Vagina (tissue), 2 donors: ENCODE measurements at regions not wholly inside any gene's neighbourhood (a gene's known extent, or its start where the extent isn't known, plus 50 kb on each side); places are given as distances from the start of the nearest gene placed in this dataset.

Experiments
- DNase-seq, 2 donors: peaks; one replicate each; pipeline ENCODE4 v3.0.0-alpha.2; 2017; ENCODE audit errors: extremely low spot score in 2 of 2
- H3K27ac ChIP-seq: fragments of 200-600 bp; sonication (generic); one replicate; pipeline ENCODE4 v1.5.1; 2019
- H3K27me3 ChIP-seq: fragments of 200-600 bp; sonication (generic); one replicate; pipeline ENCODE4 v1.5.1; 2019
- H3K36me3 ChIP-seq, 2 donors: fragments of 200-600 bp; sonication (generic); one replicate each; pipeline ENCODE4 v1.5.1; 2017 to 2019
- H3K4me1 ChIP-seq: fragments of 200-600 bp; sonication (generic); one replicate; pipeline ENCODE4 v1.5.1; 2019
- H3K4me3 ChIP-seq, 2 donors: fragments of 200-600 bp; sonication (generic); 1 replicate in 1 of 2; 2 replicates in 1 of 2; pipeline ENCODE4 v1.5.1; 2016 to 2019
- H3K9me3 ChIP-seq: fragments of 200-600 bp; sonication (generic); one replicate; pipeline ENCODE4 v1.5.1; 2019
- POLR2A ChIP-seq, 2 donors: fragments of 450-650 bp; IDR thresholded peaks; one replicate each; pipeline ENCODE4 v1.6.1; 2017; ENCODE audit warnings: antibody characterized with exemption in 2 of 2, mild to moderate bottlenecking in 2 of 2, moderate library complexity in 2 of 2
- POLR2AphosphoS5 ChIP-seq, 2 donors: sonication (generic); formaldehyde crosslinking; IDR thresholded peaks; one replicate each; pipeline ENCODE4 v1.9.0; 2017; ENCODE audit warnings: antibody characterized with exemption in 2 of 2, mild to moderate bottlenecking in 2 of 2, low read depth in 1 of 2; ENCODE audit not compliant: insufficient read depth in 1 of 2
- intact Hi-C: fragments of 100-400 bp; cut with DNase I; formaldehyde crosslinking; loops from one replicate; pipeline ENCODE4 v1.15.1; 2023
- TF ChIP-seq, protein P1 (sequence below), 3 experiments: fragments of 450-650 bp in 2 of 3; fragments of 200-600 bp in 1 of 3; sonication (generic) in 1 of 3; IDR thresholded peaks; one replicate each; pipeline ENCODE4 v1.5.1; 2017 to 2019; ENCODE audit warnings: antibody characterized with exemption in 3 of 3, mild to moderate bottlenecking in 2 of 3, moderate library complexity in 2 of 3

GRCh38 chr12:69129564-69129963 lies 109.8 kb upstream of the CPSF6 start:
- DNase-seq: no peak
- Histone ChIP-seq H3K36me3 (no peaks in the 10 kb centered on the region), H3K27ac (no peak overlapping the region), H3K4me3 (no peak overlapping the region), H3K27me3 (no peaks in the 10 kb centered on the region), H3K4me1 (no peaks in the 10 kb centered on the region), H3K9me3 (no peaks in the 10 kb centered on the region)
- intact Hi-C loops: no loop called here
- TF ChIP-seq POLR2AphosphoS5 (IDR thresholded peaks at IDR 0.05; ENCODE audit: insufficient read depth in 1 of 2, low read depth in 1 of 2): no peak
- TF ChIP-seq POLR2A (IDR thresholded peaks at IDR 0.05): no peak
- TF ChIP-seq, protein P1, sequence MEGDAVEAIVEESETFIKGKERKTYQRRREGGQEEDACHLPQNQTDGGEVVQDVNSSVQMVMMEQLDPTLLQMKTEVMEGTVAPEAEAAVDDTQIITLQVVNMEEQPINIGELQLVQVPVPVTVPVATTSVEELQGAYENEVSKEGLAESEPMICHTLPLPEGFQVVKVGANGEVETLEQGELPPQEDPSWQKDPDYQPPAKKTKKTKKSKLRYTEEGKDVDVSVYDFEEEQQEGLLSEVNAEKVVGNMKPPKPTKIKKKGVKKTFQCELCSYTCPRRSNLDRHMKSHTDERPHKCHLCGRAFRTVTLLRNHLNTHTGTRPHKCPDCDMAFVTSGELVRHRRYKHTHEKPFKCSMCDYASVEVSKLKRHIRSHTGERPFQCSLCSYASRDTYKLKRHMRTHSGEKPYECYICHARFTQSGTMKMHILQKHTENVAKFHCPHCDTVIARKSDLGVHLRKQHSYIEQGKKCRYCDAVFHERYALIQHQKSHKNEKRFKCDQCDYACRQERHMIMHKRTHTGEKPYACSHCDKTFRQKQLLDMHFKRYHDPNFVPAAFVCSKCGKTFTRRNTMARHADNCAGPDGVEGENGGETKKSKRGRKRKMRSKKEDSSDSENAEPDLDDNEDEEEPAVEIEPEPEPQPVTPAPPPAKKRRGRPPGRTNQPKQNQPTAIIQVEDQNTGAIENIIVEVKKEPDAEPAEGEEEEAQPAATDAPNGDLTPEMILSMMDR (IDR thresholded peaks at IDR 0.05): no peak

- Histone ChIP-seq H3K27ac (no peak overlapping the region), H3K36me3 (no peaks in the 10 kb centered on the region), H3K4me1 (no peaks in the 10 kb centered on the region), H3K4me3 (no peak overlapping the region), H3K9me3 (no peaks in the 10 kb centered on the region), H3K27me3 (no peaks in the 10 kb centered on the region)
- intact Hi-C loops: no loop called here
- no peak for DNase-seq
- TF ChIP-seq POLR2A (IDR thresholded peaks at IDR 0.05) (no peak), POLR2AphosphoS5 (IDR thresholded peaks at IDR 0.05; ENCODE audit: insufficient read depth in 1 of 2, low read depth in 1 of 2) (no peak)
- TF ChIP-seq, protein P1 (IDR thresholded peaks at IDR 0.05): no peak
Observed at GRCh38 chr12:69130064-69130463, 109.3 kb upstream of the CPSF6 start.

DNA sequence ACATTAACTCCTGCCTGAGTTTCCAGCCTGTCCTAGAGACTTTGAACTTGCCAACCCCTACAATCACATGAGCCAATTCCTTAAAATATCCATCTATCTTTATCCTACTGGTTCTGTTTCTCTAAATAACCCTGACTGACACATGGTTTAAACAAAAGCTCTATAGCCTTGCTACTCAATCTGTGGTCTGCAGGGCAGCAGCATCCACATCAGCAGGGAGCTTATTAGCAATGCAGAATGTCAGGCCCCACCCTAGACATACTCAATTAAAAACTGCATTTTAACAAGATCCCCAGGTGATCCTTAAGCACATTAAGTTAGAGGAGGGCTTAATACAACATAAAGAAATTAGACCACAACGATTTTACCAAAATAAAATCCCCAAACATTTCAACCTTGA lies 108.3 kb upstream of the CPSF6 start:
- TF ChIP-seq, protein P1 (IDR thresholded peaks at IDR 0.05): no peak
- TF ChIP-seq POLR2A (IDR thresholded peaks at IDR 0.05) (no peak), POLR2AphosphoS5 (IDR thresholded peaks at IDR 0.05; ENCODE audit: insufficient read depth in 1 of 2, low read depth in 1 of 2) (no peak)
- Histone ChIP-seq H3K36me3 (no peaks in the 10 kb centered on the region), H3K4me1 (no peaks in the 10 kb centered on the region), H3K27me3 (no peaks in the 10 kb centered on the region), H3K9me3 (no peaks in the 10 kb centered on the region), H3K27ac (no peak overlapping the region), H3K4me3 (no peak overlapping the region)
- DNase-seq: no peak
- intact Hi-C loops: no loop called here

- H3K9me3 ChIP-seq: no peaks in the 10 kb centered on the region
- DNase-seq: no peak
- TF ChIP-seq, protein P1 (IDR thresholded peaks at IDR 0.05): no peak
- H3K27ac ChIP-seq: no peak overlapping the region
- no peaks in the 10 kb centered on the region for H3K27me3 ChIP-seq
- no peak overlapping the region for H3K4me3 ChIP-seq
- no peaks in the 10 kb centered on the region for H3K4me1 ChIP-seq
- intact Hi-C loops: no loop called here
- no peaks in the 10 kb centered on the region for H3K36me3 ChIP-seq
Observed at GRCh38 chr12:69136931-69137613, 102.3 kb upstream of the CPSF6 start.

DNA sequence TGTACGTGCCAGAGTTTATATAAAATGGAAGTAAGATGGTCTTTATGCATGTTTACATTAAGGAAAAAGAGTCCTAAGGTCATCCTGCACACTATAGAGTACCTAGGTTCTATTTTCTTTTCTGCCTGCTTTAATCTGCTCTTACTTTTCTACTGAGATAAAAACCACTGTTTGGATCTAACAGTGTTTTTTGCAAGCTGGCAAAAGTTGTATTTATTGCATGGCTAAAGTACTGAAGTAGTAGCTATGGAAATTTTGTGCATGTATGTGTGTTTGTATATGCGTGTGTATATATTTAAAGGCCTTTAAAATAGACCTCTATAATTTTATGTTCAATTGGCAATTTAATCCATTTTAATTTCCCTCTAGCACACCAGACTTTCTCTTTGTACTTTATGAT lies 98.3 kb upstream of the CPSF6 start:
- Histone ChIP-seq H3K9me3 (no peaks in the 10 kb centered on the region), H3K4me1 (no peaks in the 10 kb centered on the region), H3K36me3 (no peaks in the 10 kb centered on the region), H3K27me3 (no peaks in the 10 kb centered on the region), H3K27ac (no peak overlapping the region), H3K4me3 (no peak overlapping the region)
- TF ChIP-seq POLR2A (IDR thresholded peaks at IDR 0.05): no peak
- no peak for TF ChIP-seq POLR2AphosphoS5 (IDR thresholded peaks at IDR 0.05; ENCODE audit: insufficient read depth in 1 of 2, low read depth in 1 of 2)
- TF ChIP-seq, protein P1 (IDR thresholded peaks at IDR 0.05): no peak
- intact Hi-C loops: no loop called here
- DNase-seq: no peak
